Caco-2 (cell line): ENCODE measurements at regions not wholly inside any gene's neighbourhood (a gene's known extent, or its start where the extent isn't known, plus 50 kb on each side); places are given as distances from the start of the nearest gene placed in this dataset.

Experiments
- BruUV-seq: library from RNA; stranded (reverse); fragments of 400-500 nt; replicated peaks from 2 replicates; lab custom pipeline; 2021; lab: Mats Ljungman, UMichigan
- CTCF ChIA-PET: fragments of 300-600 bp; sonication (Branson Sonifier 250); formaldehyde crosslinking; loops from one replicate; lab custom pipeline; 2022; ENCODE audit warnings: antibody characterized with exemption; lab: Charles Lee
- POLR2A ChIA-PET: fragments of 300-600 bp; sonication (Branson Sonifier 250); formaldehyde crosslinking; loops from one replicate; lab custom pipeline; 2022; ENCODE audit warnings: antibody characterized with exemption; lab: Charles Lee
- DNase-seq, 2 experiments: peaks; one replicate each; pipeline versions ENCODE4 v3.0.0 to v3.0.0-alpha.2; 2020 to 2022
- H3K27me3 ChIP-seq: replicated peaks from 2 replicates; pipeline ENCODE4 v1.6.0; 2011; ENCODE audit warnings: low read length; ENCODE audit not compliant: control insufficient read depth, insufficient read depth
- H3K36me3 ChIP-seq: 2 replicates; pipeline ENCODE4 v1.5.1; 2011; ENCODE audit warnings: low read length; ENCODE audit not compliant: control insufficient read depth, insufficient read depth
- H3K4me1 ChIP-seq: fragments of 250-450 bp; sonication (Bioruptor Pico); 2 replicates; pipeline ENCODE4 v1.5.1; 2020; ENCODE audit warnings: mild to moderate bottlenecking
- H3K4me3 ChIP-seq: 2 replicates; pipeline ENCODE4 v1.5.1; 2011; ENCODE audit warnings: low read depth, mild to moderate bottlenecking, control low read depth, low read length
- H3K9me3 ChIP-seq: fragments of 250-450 bp; sonication (Bioruptor Pico); 2 replicates; pipeline ENCODE4 v1.5.1; 2020; ENCODE audit warnings: mild to moderate bottlenecking, moderate library complexity
- H3K27ac Mint-ChIP-seq: one replicate; pipeline ENCODE4 v1.8.0; 2022; ENCODE audit warnings: mixed read lengths; ENCODE audit not compliant: unreplicated experiment
- H3K27me3 Mint-ChIP-seq: one replicate; pipeline ENCODE4 v1.8.0; 2022; ENCODE audit warnings: mixed read lengths; ENCODE audit not compliant: insufficient read depth, unreplicated experiment
- H3K36me3 Mint-ChIP-seq: one replicate; pipeline ENCODE4 v1.8.0; 2022; ENCODE audit warnings: mild to moderate bottlenecking, mixed read lengths; ENCODE audit not compliant: insufficient read depth, unreplicated experiment
- H3K4me1 Mint-ChIP-seq: one replicate; pipeline ENCODE4 v1.8.0; 2022; ENCODE audit warnings: low read depth, mixed read lengths; ENCODE audit not compliant: unreplicated experiment
- H3K4me3 Mint-ChIP-seq: one replicate; pipeline ENCODE4 v1.8.0; 2022; ENCODE audit warnings: mild to moderate bottlenecking, moderate library complexity, mixed read lengths; ENCODE audit not compliant: unreplicated experiment
- H3K9me3 Mint-ChIP-seq: one replicate; pipeline ENCODE4 v1.8.0; 2022; ENCODE audit warnings: mixed read lengths; ENCODE audit not compliant: unreplicated experiment
- intact Hi-C: fragments of 100-400 bp; cut with micrococcal nuclease; formaldehyde crosslinking; loops from one replicate; pipeline ENCODE4 v1.10.0; 2022; ENCODE audit not compliant: unreplicated experiment
- TF ChIP-seq, protein P1 (sequence below), 2 experiments: fragments of 200-600 bp in 1 of 2; IDR thresholded peaks; 1 replicate in 1 of 2; 2 replicates in 1 of 2; pipeline versions ENCODE4 v1.5.1 to v1.8.0; 2011 to 2022; ENCODE audit warnings: antibody characterized with exemption in 1 of 2, control low read depth in 1 of 2, inconsistent platforms in 1 of 2, low read depth in 1 of 2, low read length in 1 of 2, mild to moderate bottlenecking in 1 of 2, moderate library complexity in 1 of 2; ENCODE audit not compliant: insufficient read depth in 1 of 2, severe bottlenecking in 1 of 2, unreplicated experiment in 1 of 2

DNA sequence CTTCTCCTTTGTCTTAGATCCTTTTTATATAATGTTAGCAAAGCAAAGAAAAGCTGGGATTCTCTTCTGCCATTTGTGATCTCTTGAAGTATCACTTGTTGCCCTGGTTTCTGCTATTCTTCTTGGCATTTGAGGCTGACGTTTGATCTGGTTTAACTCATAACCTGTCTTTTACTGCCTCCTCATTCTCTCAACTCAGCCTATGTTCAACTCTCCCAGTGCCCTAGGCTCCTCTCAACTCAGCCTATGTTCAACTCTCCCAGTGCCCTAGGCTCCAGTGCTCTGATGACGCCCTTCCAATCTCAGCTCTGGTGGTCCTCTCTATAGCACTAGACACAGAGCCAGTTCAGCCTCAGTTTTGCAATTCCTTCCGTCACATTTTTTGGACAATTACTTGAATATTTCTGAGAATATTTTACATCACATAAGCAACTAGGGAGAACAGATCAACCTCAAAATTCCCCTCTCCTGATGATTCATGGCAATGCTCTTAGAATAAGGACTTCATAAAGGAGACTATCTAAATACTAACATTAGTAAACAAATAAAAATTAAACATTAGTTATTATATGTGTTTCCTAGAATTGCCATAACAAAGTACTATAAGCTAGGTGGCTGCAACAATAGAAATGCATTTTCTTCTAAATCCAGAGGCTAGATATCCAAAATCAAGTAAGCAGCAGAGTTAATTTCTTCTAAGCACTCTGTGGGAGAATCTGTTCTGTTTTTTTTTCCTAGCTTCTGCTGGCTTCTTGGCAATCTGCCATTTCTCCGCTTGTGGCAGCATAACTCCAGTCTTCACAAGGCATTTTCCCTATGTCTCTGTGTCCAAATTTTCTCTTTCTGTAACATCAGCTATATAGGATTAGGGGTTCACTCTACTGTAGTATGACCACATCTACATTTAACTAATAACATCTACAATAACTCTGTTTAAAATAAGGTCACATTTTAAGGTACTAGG, 662.1 kb upstream of the FTMT start:
- peaks cover 9% of the 10 kb centered on the region for H3K27me3 Mint-ChIP-seq
- DNase-seq = no peak
- H3K36me3 ChIP-seq = no peaks in the 10 kb centered on the region
- H3K27ac Mint-ChIP-seq = no peak overlapping the region
- ChIA-PET CTCF (no interaction called here), POLR2A (no interaction called here)
- H3K36me3 Mint-ChIP-seq = no peaks in the 10 kb centered on the region
- H3K4me1 ChIP-seq = no peaks in the 10 kb centered on the region
- no peaks in the 10 kb centered on the region for H3K9me3 ChIP-seq
- BruUV-seq = no TSS peak
- TF ChIP-seq, protein P1, sequence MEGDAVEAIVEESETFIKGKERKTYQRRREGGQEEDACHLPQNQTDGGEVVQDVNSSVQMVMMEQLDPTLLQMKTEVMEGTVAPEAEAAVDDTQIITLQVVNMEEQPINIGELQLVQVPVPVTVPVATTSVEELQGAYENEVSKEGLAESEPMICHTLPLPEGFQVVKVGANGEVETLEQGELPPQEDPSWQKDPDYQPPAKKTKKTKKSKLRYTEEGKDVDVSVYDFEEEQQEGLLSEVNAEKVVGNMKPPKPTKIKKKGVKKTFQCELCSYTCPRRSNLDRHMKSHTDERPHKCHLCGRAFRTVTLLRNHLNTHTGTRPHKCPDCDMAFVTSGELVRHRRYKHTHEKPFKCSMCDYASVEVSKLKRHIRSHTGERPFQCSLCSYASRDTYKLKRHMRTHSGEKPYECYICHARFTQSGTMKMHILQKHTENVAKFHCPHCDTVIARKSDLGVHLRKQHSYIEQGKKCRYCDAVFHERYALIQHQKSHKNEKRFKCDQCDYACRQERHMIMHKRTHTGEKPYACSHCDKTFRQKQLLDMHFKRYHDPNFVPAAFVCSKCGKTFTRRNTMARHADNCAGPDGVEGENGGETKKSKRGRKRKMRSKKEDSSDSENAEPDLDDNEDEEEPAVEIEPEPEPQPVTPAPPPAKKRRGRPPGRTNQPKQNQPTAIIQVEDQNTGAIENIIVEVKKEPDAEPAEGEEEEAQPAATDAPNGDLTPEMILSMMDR (IDR thresholded peaks at IDR 0.05; ENCODE audit: insufficient read depth in 1 of 2, low read depth in 1 of 2, low read length in 1 of 2, severe bottlenecking in 1 of 2, unreplicated experiment in 1 of 2) = no peak
- no peaks in the 10 kb centered on the region for H3K27me3 ChIP-seq
- no peak overlapping the region for H3K4me3 ChIP-seq
- H3K4me3 Mint-ChIP-seq = no peak overlapping the region
- intact Hi-C loops = no loop called here
- H3K9me3 Mint-ChIP-seq = no peaks in the 10 kb centered on the region
- H3K4me1 Mint-ChIP-seq = no peaks in the 10 kb centered on the region

DNA sequence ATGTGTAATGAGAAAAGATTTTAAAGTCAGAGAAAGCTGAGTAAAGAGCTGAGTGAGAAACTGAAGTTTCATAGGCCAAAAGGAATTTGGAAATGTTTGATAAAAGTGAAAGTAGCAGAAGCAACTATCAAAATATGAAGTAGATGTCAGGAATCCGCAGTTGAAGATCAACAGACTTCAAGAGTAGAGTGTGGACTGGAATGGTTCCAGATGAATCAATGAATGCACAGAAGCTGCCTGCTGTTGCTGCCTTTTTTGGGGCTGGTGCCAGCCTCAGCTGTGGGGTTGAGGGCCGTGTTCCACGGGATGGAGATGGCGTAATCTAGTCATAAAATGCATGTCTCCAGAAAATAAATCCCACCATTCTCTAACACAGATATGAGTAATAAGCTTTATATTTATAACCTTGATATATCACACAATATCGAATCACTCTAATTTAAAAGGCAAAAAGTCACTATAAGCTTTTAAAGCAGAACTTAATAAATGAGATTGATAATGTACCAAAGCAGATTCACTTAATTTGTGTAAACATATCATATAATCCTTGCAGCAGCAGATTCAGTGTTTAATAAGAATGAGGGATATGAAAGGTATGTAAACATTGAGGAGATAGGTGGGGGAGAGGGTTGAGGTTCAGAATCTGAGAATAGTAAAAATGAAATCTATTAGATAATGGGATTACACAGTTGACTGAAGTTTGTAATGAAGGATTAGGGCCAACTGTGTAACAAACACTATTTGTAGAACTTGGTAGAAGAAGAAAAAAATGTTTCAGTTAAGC, 652.3 kb upstream of the FTMT start:
- Mint-ChIP-seq H3K9me3 (no peaks in the 10 kb centered on the region), H3K27ac (no peak overlapping the region), H3K27me3 (peaks cover 4% of the 10 kb centered on the region), H3K4me1 (no peaks in the 10 kb centered on the region), H3K4me3 (no peak overlapping the region), H3K36me3 (no peaks in the 10 kb centered on the region)
- no TSS peak for BruUV-seq
- intact Hi-C loops = no loop called here
- H3K4me1 ChIP-seq = no peaks in the 10 kb centered on the region
- H3K9me3 ChIP-seq = no peaks in the 10 kb centered on the region
- TF ChIP-seq, protein P1 (IDR thresholded peaks at IDR 0.05; ENCODE audit: insufficient read depth in 1 of 2, low read depth in 1 of 2, low read length in 1 of 2, severe bottlenecking in 1 of 2, unreplicated experiment in 1 of 2) = no peak
- DNase-seq = no peak
- H3K36me3 ChIP-seq = no peaks in the 10 kb centered on the region
- no peaks in the 10 kb centered on the region for H3K27me3 ChIP-seq
- ChIA-PET POLR2A (no interaction called here), CTCF (no interaction called here)
- no peak overlapping the region for H3K4me3 ChIP-seq

DNA sequence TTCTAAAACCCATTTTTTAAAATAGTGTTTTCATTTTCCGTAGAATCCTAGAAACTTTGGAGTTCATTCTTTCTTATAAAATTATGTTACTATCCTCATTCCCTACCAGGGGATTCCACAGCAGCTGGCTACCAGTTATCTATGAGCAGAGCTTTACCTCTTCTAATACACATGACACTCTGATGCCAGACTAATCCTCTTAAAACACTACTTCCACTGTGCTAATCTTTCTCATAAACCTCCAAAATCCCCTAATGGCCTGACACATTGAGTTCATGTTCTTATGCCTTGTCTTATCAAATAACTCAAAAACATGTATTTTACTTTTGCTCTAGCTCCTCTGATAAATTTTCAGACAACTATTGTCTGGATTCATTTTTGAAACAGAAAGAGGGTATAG, 633.6 kb upstream of the FTMT start:
- Histone ChIP-seq H3K9me3 (no peaks in the 10 kb centered on the region), H3K4me3 (no peak overlapping the region), H3K36me3 (no peaks in the 10 kb centered on the region), H3K4me1 (no peaks in the 10 kb centered on the region), H3K27me3 (no peaks in the 10 kb centered on the region)
- ChIA-PET POLR2A (no interaction called here), CTCF (no interaction called here)
- Mint-ChIP-seq H3K4me1 (no peaks in the 10 kb centered on the region), H3K27me3 (no peaks in the 10 kb centered on the region), H3K36me3 (no peaks in the 10 kb centered on the region), H3K9me3 (no peaks in the 10 kb centered on the region), H3K4me3 (no peak overlapping the region), H3K27ac (no peak overlapping the region)
- BruUV-seq = no TSS peak
- intact Hi-C loops = no loop called here
- no peak for DNase-seq
- TF ChIP-seq, protein P1 (IDR thresholded peaks at IDR 0.05; ENCODE audit: insufficient read depth in 1 of 2, low read depth in 1 of 2, low read length in 1 of 2, severe bottlenecking in 1 of 2, unreplicated experiment in 1 of 2) = no peak
